DOHH2 (cell line): ENCODE measurements at regions not wholly inside any gene's neighbourhood (a gene's known extent, or its start where the extent isn't known, plus 50 kb on each side); places are given as distances from the start of the nearest gene placed in this dataset.

ENCODE experiments used
- CTCF ChIP-seq: fragments of 200-600 bp; sonication (generic); IDR thresholded peaks from one replicate; pipeline ENCODE4 v1.5.1; 2014; ENCODE audit warnings: antibody characterized with exemption, mild to moderate bottlenecking, low read depth, low read length; ENCODE audit not compliant: poor library complexity, severe bottlenecking
- EZH2phosphoT487 ChIP-seq: fragments of 200-600 bp; sonication (generic); IDR thresholded peaks from 2 replicates; pipeline ENCODE4 v1.6.1; 2017; ENCODE audit warnings: borderline replicate concordance, mild to moderate bottlenecking, antibody characterized with exemption, low read length, moderate library complexity, mixed read lengths

- TF ChIP-seq CTCF (no peak), EZH2phosphoT487 (no peak)
These were observed 91.7 kb downstream of the CD24 start for GRCh38 chr6:106882601-106883518.
